H9 (cell line): ENCODE measurements at regions not wholly inside any gene's neighbourhood (a gene's known extent, or its start where the extent isn't known, plus 50 kb on each side); places are given as distances from the start of the nearest gene placed in this dataset.

ENCODE experiments used
- DNase-seq: peaks from one replicate; pipeline ENCODE4 v3.0.0-alpha.2; 2017
- H2AFZ ChIP-seq: one replicate; pipeline ENCODE4 v1.6.1; 2013; ENCODE audit warnings: mild to moderate bottlenecking, low read length, control low read depth, moderate library complexity
- H2AK5ac ChIP-seq: 2 replicates; pipeline ENCODE4 v1.6.1; 2013; ENCODE audit warnings: low read length, control low read depth, mixed read lengths; ENCODE audit not compliant: insufficient read length
- H2BK120ac ChIP-seq: one replicate; pipeline ENCODE4 v1.6.1; 2013; ENCODE audit warnings: low read depth, mild to moderate bottlenecking, low read length, control low read depth, inconsistent platforms; ENCODE audit not compliant: poor library complexity, severe bottlenecking
- H2BK12ac ChIP-seq: 2 replicates; pipeline ENCODE4 v1.6.1; 2013; ENCODE audit warnings: low read length, control low read depth, mixed read lengths, low read depth; ENCODE audit not compliant: insufficient read length
- H2BK15ac ChIP-seq: 2 replicates; pipeline ENCODE4 v1.6.1; 2013; ENCODE audit warnings: low read depth, low read length, control low read depth
- H2BK20ac ChIP-seq: one replicate; pipeline ENCODE4 v1.6.1; 2013; ENCODE audit warnings: low read depth, mild to moderate bottlenecking, low read length, control low read depth, inconsistent platforms; ENCODE audit not compliant: poor library complexity, severe bottlenecking
- H2BK5ac ChIP-seq: 2 replicates; pipeline ENCODE4 v1.6.1; 2013; ENCODE audit warnings: low read length, control low read depth, mixed read lengths; ENCODE audit not compliant: insufficient read length
- H3K14ac ChIP-seq: 2 replicates; pipeline ENCODE4 v1.6.1; 2013; ENCODE audit warnings: low read length, control low read depth; ENCODE audit not compliant: insufficient read depth
- H3K18ac ChIP-seq: 2 replicates; pipeline ENCODE4 v1.6.1; 2013; ENCODE audit warnings: low read depth, mild to moderate bottlenecking, mixed read lengths, low read length, control low read depth; ENCODE audit not compliant: insufficient read length
- H3K23ac ChIP-seq: 2 replicates; pipeline ENCODE4 v1.6.1; 2013; ENCODE audit warnings: low read length, control low read depth, mixed read lengths, low read depth; ENCODE audit not compliant: insufficient read length
- H3K23me2 ChIP-seq: 2 replicates; pipeline ENCODE4 v1.6.1; 2013; ENCODE audit warnings: low read depth, mild to moderate bottlenecking, mixed read lengths, low read length, control low read depth; ENCODE audit not compliant: insufficient read length, poor library complexity, severe bottlenecking
- H3K27ac ChIP-seq: 2 replicates; pipeline ENCODE4 v1.5.1; 2013; ENCODE audit warnings: low read length, control low read depth, mixed read lengths, low read depth; ENCODE audit not compliant: insufficient read length
- H3K27me3 ChIP-seq: 2 replicates; pipeline ENCODE4 v1.6.1; 2013; ENCODE audit warnings: low read length, control low read depth, inconsistent platforms; ENCODE audit not compliant: insufficient read depth
- H3K4ac ChIP-seq: 2 replicates; pipeline ENCODE4 v1.6.1; 2013; ENCODE audit warnings: low read depth, mild to moderate bottlenecking, control low read depth, inconsistent platforms, low read length, moderate library complexity
- H3K4me1 ChIP-seq: 2 replicates; pipeline ENCODE4 v1.6.1; 2013; ENCODE audit warnings: low read length, control low read depth, inconsistent platforms; ENCODE audit not compliant: insufficient read depth
- H3K4me2 ChIP-seq: 2 replicates; pipeline ENCODE4 v1.6.1; 2013; ENCODE audit warnings: low read length, control low read depth, mixed read lengths; ENCODE audit not compliant: insufficient read length, insufficient read depth
- H3K56ac ChIP-seq: 2 replicates; pipeline ENCODE4 v1.6.1; 2013; ENCODE audit warnings: low read depth, mild to moderate bottlenecking, mixed read lengths, low read length, control low read depth; ENCODE audit not compliant: insufficient read length
- H3K79me1 ChIP-seq: 2 replicates; pipeline ENCODE4 v1.6.1; 2013; ENCODE audit warnings: low read depth, mild to moderate bottlenecking, moderate library complexity, low read length, control low read depth, inconsistent platforms; ENCODE audit not compliant: insufficient read depth, poor library complexity, severe bottlenecking
- H3K79me2 ChIP-seq: 2 replicates; pipeline ENCODE4 v1.6.1; 2013; ENCODE audit warnings: low read length, control low read depth, inconsistent platforms; ENCODE audit not compliant: insufficient read depth
- H3K9ac ChIP-seq: 2 replicates; pipeline ENCODE4 v1.6.1; 2013; ENCODE audit warnings: low read length, control low read depth, mixed read lengths; ENCODE audit not compliant: insufficient read length; ENCODE audit errors: extremely low read depth
- H3K9me3 ChIP-seq: one replicate; pipeline ENCODE4 v1.6.1; 2013; ENCODE audit warnings: low read depth, low read length, inconsistent platforms; ENCODE audit not compliant: control insufficient read depth
- H3T11ph ChIP-seq: one replicate; pipeline ENCODE4 v1.6.1; 2013; ENCODE audit warnings: mild to moderate bottlenecking, low read length, control low read depth, inconsistent platforms
- H4K20me1 ChIP-seq: one replicate; pipeline ENCODE4 v1.6.1; 2013; ENCODE audit not compliant: control insufficient read depth, insufficient read length, insufficient read depth
- H4K5ac ChIP-seq: 2 replicates; pipeline ENCODE4 v1.6.1; 2013; ENCODE audit warnings: low read depth, mild to moderate bottlenecking, mixed read lengths, low read length, control low read depth; ENCODE audit not compliant: insufficient read length
- H4K8ac ChIP-seq: replicated peaks from 2 replicates; pipeline ENCODE4 v1.6.1; 2013; ENCODE audit warnings: low read length, control low read depth, mixed read lengths, low read depth; ENCODE audit not compliant: insufficient read length
- H4K91ac ChIP-seq: 2 replicates; pipeline ENCODE4 v1.6.1; 2013; ENCODE audit warnings: low read depth, mild to moderate bottlenecking, moderate library complexity, mixed read lengths, low read length, control low read depth; ENCODE audit not compliant: insufficient read length
- H3K27ac Mint-ChIP-seq, 3 experiments: 2 replicates in 2 of 3; 3 replicates in 1 of 3; pipeline ENCODE4 v1.8.0; 2020 to 2021; ENCODE audit warnings: mixed read lengths in 3 of 3, mild to moderate bottlenecking in 1 of 3, moderate library complexity in 1 of 3
- H3K27me3 Mint-ChIP-seq: 2 replicates; pipeline ENCODE4 v1.8.0; 2021; ENCODE audit warnings: low read depth, mild to moderate bottlenecking, moderate library complexity, mixed read lengths
- H3K36me3 Mint-ChIP-seq, 3 experiments: 2 replicates in 2 of 3; 3 replicates in 1 of 3; pipeline ENCODE4 v1.8.0; 2020 to 2021; ENCODE audit warnings: low read depth in 3 of 3, mixed read lengths in 3 of 3; ENCODE audit not compliant: insufficient read depth in 1 of 3
- H3K4me1 Mint-ChIP-seq, 2 experiments: 2 replicates each; pipeline ENCODE4 v1.8.0; 2020; ENCODE audit warnings: mixed read lengths in 2 of 2
- H3K4me3 Mint-ChIP-seq, 2 experiments: 2 replicates in 1 of 2; 3 replicates in 1 of 2; pipeline ENCODE4 v1.8.0; 2020 to 2021; ENCODE audit warnings: mild to moderate bottlenecking in 2 of 2, mixed read lengths in 2 of 2, moderate library complexity in 1 of 2
- H3K9me3 Mint-ChIP-seq, 2 experiments: 2 replicates in 1 of 2; 3 replicates in 1 of 2; pipeline ENCODE4 v1.8.0; 2020; ENCODE audit warnings: mild to moderate bottlenecking in 2 of 2, mixed read lengths in 2 of 2, moderate library complexity in 1 of 2
- CTCF ChIP-seq: fragments of 200-600 bp; sonication (generic); conservative IDR thresholded peaks from 3 replicates; pipeline ENCODE4 v1.8.0; 2021; ENCODE audit warnings: antibody characterized with exemption, mild to moderate bottlenecking
- WGBS: extraction: QIAGEN DNeasy Blood & Tissue Kit; methylation state at CpG from one replicate; pipeline ENCODE4 v1.1.7; 2013; ENCODE audit warnings: missing lambda C conversion rate, low lambda C conversion rate, mixed read lengths; ENCODE audit not compliant: insufficient read length; ENCODE audit errors: extremely low coverage; 5-methylcytosine and 5-hydroxymethylcytosine counted together

GRCh38 chr1:242692988-242693387, 168.5 kb upstream of the PLD5 start:
- no peak overlapping the region; a peak in 1 of 7 replicates for H3K27ac Mint-ChIP-seq
- Histone ChIP-seq H3K23ac (no peak overlapping the region), H2BK15ac (no peak overlapping the region), H3K9me3 (no peaks in the 10 kb centered on the region), H2BK120ac (no peak overlapping the region), H3K4ac (no peak overlapping the region), H3K4me1 (no peaks in the 10 kb centered on the region), H3K18ac (no peak overlapping the region), H2AK5ac (no peak overlapping the region), H3K4me2 (no peak overlapping the region), H3K27ac (no peak overlapping the region), H3K56ac (no peak overlapping the region), H3K14ac (no peak overlapping the region), H3K9ac (no peak overlapping the region), H2BK20ac (no peak overlapping the region), H4K8ac (no peak overlapping the region), H3K23me2 (no peaks in the 10 kb centered on the region), H2BK5ac (no peak overlapping the region), H2AFZ (no peak overlapping the region), H3K79me1 (no peaks in the 10 kb centered on the region), H3K79me2 (no peaks in the 10 kb centered on the region), H4K5ac (no peak overlapping the region), H4K20me1 (no peaks in the 10 kb centered on the region), H3K27me3 (no peaks in the 10 kb centered on the region; the same call in 1 of the 2 replicates), H2BK12ac (no peak overlapping the region), H3T11ph (no peak overlapping the region), H4K91ac (no peak overlapping the region)
- no peaks in the 10 kb centered on the region for H3K4me1 Mint-ChIP-seq
- peaks cover 3% of the 10 kb centered on the region in 2 experiments; a peak in 3 of 5 replicates for H3K9me3 Mint-ChIP-seq
- no peak overlapping the region for H3K4me3 Mint-ChIP-seq
- no peak for DNase-seq
- H3K36me3 Mint-ChIP-seq, result peaks cover 0 to 1% (median 0%) of the 10 kb centered on the region in 3 experiments; a peak in 1 of 7 replicates
- no peaks in the 10 kb centered on the region for H3K27me3 Mint-ChIP-seq
- whole genome bisulfite sequencing, result no CpG with 5 or more reads among the region's 2 CpGs
- TF ChIP-seq CTCF, result no peak
